SK-N-SH (cell line): ENCODE measurements at regions not wholly inside any gene's neighbourhood (a gene's known extent, or its start where the extent isn't known, plus 50 kb on each side); places are given as distances from the start of the nearest gene placed in this dataset.

ENCODE experiments used
- CTCF ChIA-PET: fragments of 300-600, 350-600 bp; formaldehyde crosslinking; extraction: SDS; loops from one replicate; lab custom pipeline; 2021; lab: Yijun Ruan, JAX
- POLR2A ChIA-PET: fragments of 350-600 bp; sonication (Branson Sonifier 250); formaldehyde crosslinking; extraction: SDS; loops from one replicate; lab custom pipeline; 2020; ENCODE audit warnings: antibody characterized with exemption, inconsistent platforms; lab: Yijun Ruan, JAX
- DNase-seq: peaks from one replicate; pipeline ENCODE4 v3.0.0; 2012
- H2AFZ ChIP-seq: fragments of 200-600 bp; sonication (generic); 2 replicates; pipeline ENCODE4 v1.8.1; 2016; ENCODE audit warnings: antibody characterized with exemption, mild to moderate bottlenecking, low read depth
- H3F3A ChIP-seq: fragments of 200-600 bp; sonication (generic); replicated peaks from 2 replicates; pipeline ENCODE3; 2016; ENCODE audit warnings: antibody characterized with exemption, mild to moderate bottlenecking; ENCODE audit not compliant: insufficient read depth
- H3K27ac ChIP-seq, 2 experiments: fragments of 200-500 bp in 1 of 2; fragments of 200-600 bp in 1 of 2; sonication (Bioruptor generic) in 1 of 2; sonication (generic), shearing (Covaris generic) in 1 of 2; 2 replicates each; pipeline versions ENCODE4 v1.5.1 to v1.6.1; 2014 to 2016; ENCODE audit warnings: low read depth in 2 of 2, inconsistent platforms in 1 of 2, low read length in 1 of 2, mild to moderate bottlenecking in 1 of 2, mixed read lengths in 1 of 2
- H3K27me3 ChIP-seq: fragments of 200-600 bp; sonication (generic), shearing (Covaris generic); 2 replicates; pipeline ENCODE4 v1.6.1; 2016; ENCODE audit warnings: mixed run types; ENCODE audit not compliant: insufficient read depth
- H3K36me3 ChIP-seq, 2 experiments: fragments of 200-500 bp in 1 of 2; fragments of 200-600 bp in 1 of 2; sonication (Bioruptor generic) in 1 of 2; sonication (generic) in 1 of 2; replicated peaks in 1 of 2; 2 replicates each; pipeline versions ENCODE3 to v1.5.1; 2014 to 2016; ENCODE audit warnings: low read length in 1 of 2, mild to moderate bottlenecking in 1 of 2; ENCODE audit not compliant: insufficient read depth in 2 of 2, control insufficient read depth in 1 of 2
- H3K4me1 ChIP-seq, 2 experiments: fragments of 200-500 bp in 1 of 2; fragments of 200-600 bp in 1 of 2; sonication (Bioruptor generic) in 1 of 2; sonication (generic), shearing (Covaris generic) in 1 of 2; 2 replicates each; pipeline versions ENCODE4 v1.5.1 to v1.6.1; 2014 to 2016; ENCODE audit warnings: low read depth in 1 of 2, low read length in 1 of 2, mixed run types in 1 of 2; ENCODE audit not compliant: insufficient read depth in 2 of 2, control insufficient read depth in 1 of 2
- H3K4me2 ChIP-seq: fragments of 200-600 bp; sonication (generic), shearing (Covaris generic); 2 replicates; pipeline ENCODE4 v1.6.1; 2017; ENCODE audit warnings: mixed run types
- H3K4me3 ChIP-seq, 2 experiments: fragments of 200-500 bp in 1 of 2; fragments of 200-600 bp in 1 of 2; sonication (Bioruptor generic) in 1 of 2; sonication (generic), shearing (Covaris generic) in 1 of 2; 2 replicates each; pipeline versions ENCODE4 v1.5.1 to v1.8.1; 2014 to 2016; ENCODE audit warnings: low read depth in 2 of 2, inconsistent platforms in 1 of 2, low read length in 1 of 2, mild to moderate bottlenecking in 1 of 2, mixed read lengths in 1 of 2, moderate library complexity in 1 of 2
- H3K79me2 ChIP-seq: fragments of 200-600 bp; sonication (generic); 2 replicates; pipeline ENCODE4 v1.8.1; 2017; ENCODE audit warnings: mild to moderate bottlenecking; ENCODE audit not compliant: insufficient read depth
- H3K9ac ChIP-seq: fragments of 200-600 bp; sonication (generic); 2 replicates; pipeline ENCODE4 v1.6.1; 2017; ENCODE audit warnings: mixed run types
- H3K9me2 ChIP-seq: fragments of 200-600 bp; sonication (generic); 2 replicates; pipeline ENCODE4 v1.6.1; 2017; ENCODE audit warnings: mixed run types
- H3K9me3 ChIP-seq: fragments of 200-600 bp; sonication (generic); 2 replicates; pipeline ENCODE4 v1.6.1; 2017; ENCODE audit warnings: mixed run types, mild to moderate bottlenecking, moderate library complexity
- H4K20me1 ChIP-seq: fragments of 200-600 bp; sonication (generic); 2 replicates; pipeline ENCODE4 v1.6.1; 2017; ENCODE audit warnings: mild to moderate bottlenecking, mixed run types; ENCODE audit not compliant: insufficient read depth
- CHD2 ChIP-seq: fragments of 150-350 bp; IDR thresholded peaks from 2 replicates; pipeline ENCODE4 v1.6.1; 2018; ENCODE audit warnings: low read length; ENCODE audit not compliant: partially characterized antibody
- CTCF ChIP-seq: fragments of 200-600 bp; sonication (generic); IDR thresholded peaks from 2 replicates; pipeline ENCODE4 v1.6.1; 2017; ENCODE audit warnings: antibody characterized with exemption, mild to moderate bottlenecking, moderate library complexity
- ELF1 ChIP-seq: IDR thresholded peaks from 2 replicates; pipeline ENCODE4 v1.4.0; 2012
- EP300 ChIP-seq, 2 experiments: IDR thresholded peaks; 2 replicates each; pipeline versions ENCODE4 v1.4.0 to v1.6.1; 2012; ENCODE audit warnings: borderline replicate concordance in 1 of 2, low read depth in 1 of 2, low read length in 1 of 2
- FOSL2 ChIP-seq: IDR thresholded peaks from 2 replicates; pipeline ENCODE4 v1.4.0; 2012; ENCODE audit warnings: low read depth, mild to moderate bottlenecking, moderate library complexity, borderline replicate concordance
- FOXM1 ChIP-seq: IDR thresholded peaks from 2 replicates; pipeline ENCODE4 v1.4.0; 2012; ENCODE audit warnings: low read depth, mild to moderate bottlenecking
- GABPA ChIP-seq: IDR thresholded peaks from 2 replicates; pipeline ENCODE4 v1.4.0; 2012; ENCODE audit warnings: low read depth, mild to moderate bottlenecking
- GATA2 ChIP-seq: sonication (generic); formaldehyde crosslinking; IDR thresholded peaks from 2 replicates; pipeline ENCODE4 v1.5.0; 2020; ENCODE audit warnings: mild to moderate bottlenecking, missing genetic modification reagents
- JUND ChIP-seq: IDR thresholded peaks from 2 replicates; pipeline ENCODE4 v1.4.0; 2012
- MAX ChIP-seq: IDR thresholded peaks from 2 replicates; pipeline ENCODE4 v1.4.0; 2012; ENCODE audit warnings: low read depth
- NFIC ChIP-seq: IDR thresholded peaks from 2 replicates; pipeline ENCODE4 v1.4.0; 2012; ENCODE audit warnings: borderline replicate concordance
- NRF1 ChIP-seq: IDR thresholded peaks from 2 replicates; pipeline ENCODE4 v1.6.1; 2012; ENCODE audit warnings: low read depth, mild to moderate bottlenecking, low read length
- POLR2AphosphoS5 ChIP-seq: IDR thresholded peaks from 2 replicates; pipeline ENCODE4 v1.6.1; 2012; ENCODE audit warnings: low read depth, low read length
- RCOR1 ChIP-seq: fragments of 150-350 bp; IDR thresholded peaks from 2 replicates; pipeline ENCODE4 v1.6.1; 2017; ENCODE audit warnings: antibody characterized with exemption, low read length
- RFX5 ChIP-seq: IDR thresholded peaks from 2 replicates; pipeline ENCODE4 v1.6.1; 2012; ENCODE audit warnings: mild to moderate bottlenecking, improper control_type of control experiment, low read length
- RXRA ChIP-seq: IDR thresholded peaks from 2 replicates; pipeline ENCODE4 v1.4.0; 2012; ENCODE audit warnings: low read depth, mild to moderate bottlenecking, borderline replicate concordance
- SIN3A ChIP-seq: IDR thresholded peaks from 2 replicates; pipeline ENCODE4 v1.6.1; 2012; ENCODE audit warnings: low read depth, mild to moderate bottlenecking, low read length, moderate library complexity, borderline replicate concordance
- TAF1 ChIP-seq: IDR thresholded peaks from 2 replicates; pipeline ENCODE4 v1.6.1; 2012; ENCODE audit warnings: low read depth, mild to moderate bottlenecking, low read length, moderate library complexity, borderline replicate concordance
- USF2 ChIP-seq: fragments of 150-350 bp; IDR thresholded peaks from 2 replicates; pipeline ENCODE4 v1.6.1; 2017; ENCODE audit warnings: antibody characterized with exemption, low read length, low read depth, borderline replicate concordance
- ZBTB33 ChIP-seq: IDR thresholded peaks from 2 replicates; pipeline ENCODE4 v1.4.0; 2012; ENCODE audit warnings: low read depth, borderline replicate concordance
- WGBS: methylation state at CpG from one replicate; pipeline ENCODE4 v1.1.6; 2017; ENCODE audit warnings: low lambda C conversion rate; 5-methylcytosine and 5-hydroxymethylcytosine counted together

GRCh38 chr7:4345004-4345403, 337.1 kb upstream of the FOXK1 start:
- H3K9ac ChIP-seq = no peak overlapping the region
- H2AFZ ChIP-seq = no peak overlapping the region
- H4K20me1 ChIP-seq = no peaks in the 10 kb centered on the region
- H3K4me2 ChIP-seq = no peak overlapping the region
- H3K9me2 ChIP-seq = no peaks in the 10 kb centered on the region
- ChIA-PET POLR2A (no interaction called here), CTCF (interaction anchor here (0.7 kb wide), 1 partner anchor 375 kb away, joined by 3 read pairs; no protein-coding TSS in a partner anchor)
- H3K36me3 ChIP-seq = no peaks in the 10 kb centered on the region
- TF ChIP-seq ELF1 (no peak), JUND (no peak), CHD2 (no peak), POLR2AphosphoS5 (no peak), GATA2 (no peak), NRF1 (no peak), FOSL2 (no peak), NFIC (no peak), RCOR1 (no peak), SIN3A (no peak), MAX (no peak), RXRA (no peak), ZBTB33 (no peak), TAF1 (no peak), FOXM1 (no peak), EP300 (IDR thresholded peaks at IDR 0.05; ENCODE audit: borderline replicate concordance in 1 of 2, low read depth in 1 of 2, low read length in 1 of 2) (no peak), CTCF (no peak), USF2 (no peak), GABPA (no peak), RFX5 (no peak)
- H3K4me3 ChIP-seq = no peak overlapping the region
- DNase-seq = no peak
- 18% methylated on average over 5 of the region's 5 CpGs for WGBS
- no peaks in the 10 kb centered on the region for H3K9me3 ChIP-seq
- H3K79me2 ChIP-seq = no peaks in the 10 kb centered on the region
- H3K4me1 ChIP-seq = no peaks in the 10 kb centered on the region
- no peaks in the 10 kb centered on the region for H3K27me3 ChIP-seq
- H3F3A ChIP-seq = no peaks in the 10 kb centered on the region
- no peak overlapping the region for H3K27ac ChIP-seq
